K562 (cell line): ENCODE measurements at regions not wholly inside any gene's neighbourhood (a gene's known extent, or its start where the extent isn't known, plus 50 kb on each side); places are given as distances from the start of the nearest gene placed in this dataset.
A peak's percentile ranks its signal among the peaks of the same experiment; 100 is the strongest.

Experiments
- ATAC-seq: fragments of 200-7000 bp; cut with Tn5 transposase; 3 replicates; pipeline ENCODE4 v1.9.1; 2020; ENCODE audit warnings: moderate library complexity
- BruUV-seq: library from RNA; stranded (reverse); fragments of 400-500 nt; replicated peaks from 2 replicates; lab custom pipeline; 2021; lab: Mats Ljungman, UMichigan
- CTCF ChIA-PET: fragments of 300-600 bp; formaldehyde crosslinking; extraction: SDS; loops from one replicate; lab custom pipeline; 2021; ENCODE audit warnings: low intra/inter-chr PET ratio; lab: Yijun Ruan, JAX
- POLR2A ChIA-PET: fragments of 300-600, 350-650 bp; sonication (Branson Sonifier 250); formaldehyde crosslinking; extraction: SDS; loops from one replicate; lab custom pipeline; 2021; ENCODE audit warnings: antibody characterized with exemption, inconsistent platforms; lab: Yijun Ruan, JAX
- DNase-seq, 4 experiments: peaks; one replicate each; pipeline versions ENCODE4 v3.0.0 to v3.0.0-alpha.2; 2011 to 2018; ENCODE audit warnings: low spot score in 3 of 4, mixed read lengths in 3 of 4; ENCODE audit errors: extremely low read depth in 1 of 4
- FAIRE-seq: peaks from 2 replicates; lab custom pipeline; 2011; peaks lifted over from hg19 to GRCh38; lab: Jason Lieb, UNC
- H2AFZ ChIP-seq: 2 replicates; pipeline ENCODE4 v1.6.0; 2011; ENCODE audit warnings: low read depth, low read length, control low read depth, inconsistent platforms
- H3K27ac ChIP-seq: fragments of 200-600 bp; 3 replicates; pipeline ENCODE4 v1.8.0; 2011; ENCODE audit warnings: low read depth, mild to moderate bottlenecking, control low read depth, inconsistent platforms, low read length, moderate library complexity, mixed read lengths; ENCODE audit errors: extremely low read depth
- H3K27me3 ChIP-seq, 2 experiments: fragments of 300-600 bp in 1 of 2; 2 replicates in 1 of 2; 3 replicates in 1 of 2; pipeline versions ENCODE4 v1.6.0 to v1.8.0; 2011; ENCODE audit warnings: inconsistent platforms in 2 of 2, low read length in 2 of 2, mild to moderate bottlenecking in 1 of 2, mixed read lengths in 1 of 2, moderate library complexity in 1 of 2; ENCODE audit not compliant: control insufficient read depth in 2 of 2, insufficient read depth in 2 of 2
- H3K36me3 ChIP-seq: fragments of 300-600 bp; 3 replicates; pipeline ENCODE4 v1.8.0; 2011; ENCODE audit warnings: mild to moderate bottlenecking, low read length, inconsistent platforms; ENCODE audit not compliant: control insufficient read depth, insufficient read depth
- H3K4me1 ChIP-seq, 2 experiments: fragments of 200-600 bp in 1 of 2; replicated peaks in 1 of 2; 2 replicates in 1 of 2; 3 replicates in 1 of 2; pipeline versions ENCODE4 v1.5.1 to v1.8.0; 2011; ENCODE audit warnings: inconsistent platforms in 2 of 2, low read length in 2 of 2, mild to moderate bottlenecking in 1 of 2, mixed read lengths in 1 of 2, moderate library complexity in 1 of 2; ENCODE audit not compliant: control insufficient read depth in 2 of 2, insufficient read depth in 2 of 2
- H3K4me2 ChIP-seq: 2 replicates; pipeline ENCODE4 v1.6.1; 2011; ENCODE audit warnings: low read length, control low read depth, inconsistent platforms, mixed read lengths; ENCODE audit not compliant: insufficient read depth
- H3K4me3 ChIP-seq: fragments of 200-600 bp; sonication (generic), shearing (Covaris generic); 2 replicates; pipeline ENCODE4 v1.5.1; 2016; ENCODE audit warnings: control low read depth, inconsistent platforms
- H3K79me2 ChIP-seq: fragments of 200-600 bp; 3 replicates; pipeline ENCODE4 v1.8.0; 2011; ENCODE audit warnings: low read length, inconsistent platforms; ENCODE audit not compliant: control insufficient read depth, insufficient read depth
- H3K9ac ChIP-seq, 2 experiments: 2 replicates each; pipeline versions ENCODE4 v1.6.0 to v1.6.1; 2011; ENCODE audit warnings: low read depth in 2 of 2, low read length in 2 of 2, control low read depth in 1 of 2, inconsistent platforms in 1 of 2, mild to moderate bottlenecking in 1 of 2, mixed read lengths in 1 of 2; ENCODE audit not compliant: insufficient read depth in 1 of 2
- H3K9me1 ChIP-seq: one replicate; pipeline ENCODE4 v1.6.0; 2011; ENCODE audit warnings: inconsistent platforms, mild to moderate bottlenecking, low read length, moderate library complexity; ENCODE audit not compliant: control insufficient read depth, insufficient read depth
- H3K9me3 ChIP-seq: replicated peaks from 2 replicates; pipeline ENCODE4 v1.5.1; 2011; ENCODE audit warnings: low read depth, low read length, inconsistent platforms; ENCODE audit not compliant: control insufficient read depth, insufficient read depth
- H4K20me1 ChIP-seq: replicated peaks from 2 replicates; pipeline ENCODE4 v1.6.1; 2011; ENCODE audit warnings: low read length, inconsistent platforms, mixed read lengths; ENCODE audit not compliant: control insufficient read depth, insufficient read depth
- BCOR ChIP-seq: fragments of 450-650 bp; IDR thresholded peaks from 2 replicates; pipeline ENCODE4 v1.6.1; 2016
- C11orf30 ChIP-seq: fragments of 450-650 bp; IDR thresholded peaks from 2 replicates; pipeline ENCODE4 v1.6.1; 2016; ENCODE audit warnings: low read depth, mild to moderate bottlenecking
- CCAR2 ChIP-seq: fragments of 200-400 bp; formaldehyde crosslinking; IDR thresholded peaks from 2 replicates; pipeline ENCODE4 v1.6.1; 2017; ENCODE audit warnings: mild to moderate bottlenecking, low read depth, low read length
- HIVEP1 ChIP-seq: fragments of 250-450 bp; sonication (Bioruptor Pico); IDR thresholded peaks from 2 replicates; pipeline ENCODE4 v1.4.0; 2020; ENCODE audit warnings: mild to moderate bottlenecking
- MAFF ChIP-seq: IDR thresholded peaks from 2 replicates; pipeline ENCODE4 v1.6.1; 2012; ENCODE audit warnings: low read length, improper control_type of control experiment
- MAFG ChIP-seq: fragments of 450-650 bp; conservative IDR thresholded peaks from 2 replicates; pipeline ENCODE4 v1.6.1; 2016; ENCODE audit warnings: missing genetic modification characterization, missing compliant biosample characterization
- NR2C2 ChIP-seq, 2 experiments: fragments of 200-800 bp in 1 of 2; sonication (Bioruptor generic) in 1 of 2; sonication (generic) in 1 of 2; formaldehyde crosslinking in 1 of 2; IDR thresholded peaks; 2 replicates each; pipeline versions ENCODE4 v1.6.1 to v1.8.0; 2016 to 2022; ENCODE audit warnings: mild to moderate bottlenecking in 1 of 2, missing compliant biosample characterization in 1 of 2, missing genetic modification characterization in 1 of 2, missing genetic modification reagents in 1 of 2
- PCBP1 ChIP-seq: fragments of 200-400 bp; formaldehyde crosslinking; IDR thresholded peaks from 2 replicates; pipeline ENCODE4 v1.6.1; 2018; ENCODE audit warnings: mild to moderate bottlenecking, low read depth, low read length; ENCODE audit not compliant: poor library complexity, severe bottlenecking
- POLR2G ChIP-seq: fragments of 200-400 bp; formaldehyde crosslinking; IDR thresholded peaks from 2 replicates; pipeline ENCODE4 v1.6.1; 2017; ENCODE audit warnings: low read depth, mild to moderate bottlenecking, antibody characterized with exemption, low read length, moderate library complexity
- PPARD ChIP-seq: fragments of 250-450 bp; sonication (Bioruptor Pico); IDR thresholded peaks from 2 replicates; pipeline ENCODE4 v1.8.0; 2022; ENCODE audit warnings: inconsistent platforms, mild to moderate bottlenecking, moderate library complexity
- ZNF184 ChIP-seq: sonication (generic); formaldehyde crosslinking; IDR thresholded peaks from 2 replicates; pipeline ENCODE4 v1.5.0; 2020; ENCODE audit warnings: missing genetic modification reagents
- ZNF224 ChIP-seq: sonication (generic); formaldehyde crosslinking; IDR thresholded peaks from 2 replicates; pipeline ENCODE4 v1.8.0; 2022; ENCODE audit warnings: mild to moderate bottlenecking, missing genetic modification reagents
- ZNF316 ChIP-seq: fragments of 450-650 bp; IDR thresholded peaks from 2 replicates; pipeline ENCODE4 v1.6.1; 2016
- WGBS: fragments of 100-300 bp; shearing (Covaris generic); methylation state at CpG from one replicate; pipeline ENCODE4 v1.1.6; 2016; ENCODE audit warnings: low coverage, mixed read lengths; ENCODE audit not compliant: insufficient coverage; ENCODE audit errors: missing lambda C conversion rate; 5-methylcytosine and 5-hydroxymethylcytosine counted together
- in situ Hi-C: fragments of 300-500 bp; cut with MboI; formaldehyde crosslinking; loops from 4 replicates; pipeline ENCODE4 v1.15.0; 2018; ENCODE audit warnings: inconsistent platforms, mixed read lengths
- intact Hi-C: fragments of 100-400 bp; cut with micrococcal nuclease; formaldehyde crosslinking; loops from 2 replicates; pipeline ENCODE4 v1.14.2; 2022
- TF ChIP-seq, protein P1 (sequence below): fragments of 250-450 bp; sonication (Bioruptor Pico); IDR thresholded peaks from 2 replicates; pipeline ENCODE4 v1.5.0; 2020; ENCODE audit warnings: mild to moderate bottlenecking, borderline replicate concordance

DNA sequence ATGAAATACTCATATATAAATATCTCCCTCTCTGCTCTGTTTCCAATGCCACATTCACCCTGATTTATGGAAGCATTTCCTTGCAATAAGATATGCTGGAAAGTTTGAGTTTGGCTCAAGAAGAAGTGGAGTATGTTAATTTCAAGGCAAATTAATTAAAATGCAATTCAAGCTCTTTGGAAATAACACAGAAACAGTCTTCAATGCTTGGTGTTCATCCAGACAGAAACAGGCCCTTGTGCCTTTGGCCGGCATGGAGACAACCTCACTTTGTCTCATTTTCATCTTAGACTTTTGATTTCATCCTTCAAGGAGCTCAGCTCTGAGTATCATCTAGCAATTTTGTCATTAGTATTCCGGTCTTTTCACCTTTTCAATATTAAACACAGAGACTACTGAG is 210.0 kb downstream of the C16orf95 start:
- no peak overlapping the region for H2AFZ ChIP-seq
- BruUV-seq, result no TSS peak
- H3K4me3 ChIP-seq, result no peak overlapping the region
- FAIRE-seq, result no peak
- H3K4me1 ChIP-seq, result no peaks in the 10 kb centered on the region
- in situ Hi-C loops (no loop called here), intact Hi-C loops (no loop called here)
- H4K20me1 ChIP-seq, result no peaks in the 10 kb centered on the region
- no peak overlapping the region for H3K27ac ChIP-seq
- H3K9me3 ChIP-seq, result no peaks in the 10 kb centered on the region
- POLR2A ChIA-PET, result no interaction called here
- no peaks in the 10 kb centered on the region for H3K9me1 ChIP-seq
- peaks cover 2 to 10% of the 10 kb centered on the region in 2 experiments; a peak in 2 of 5 replicates for H3K27me3 ChIP-seq
- 0% methylated on average over 2 of the region's 2 CpGs for WGBS
- H3K79me2 ChIP-seq, result no peaks in the 10 kb centered on the region
- no peak for TF ChIP-seq CCAR2
- no peak for TF ChIP-seq NR2C2 (CRISPR knock-in tag; IDR thresholded peaks at IDR 0.05)
- TF ChIP-seq NR2C2 (tag; IDR thresholded peaks at IDR 0.05), result no peak
- TF ChIP-seq HIVEP1 (CRISPR knock-in tag), result no peak
- no peak for TF ChIP-seq ZNF184
- TF ChIP-seq PCBP1, result no peak
- CTCF ChIA-PET, result no interaction called here
- no peaks in the 10 kb centered on the region for H3K36me3 ChIP-seq
- H3K9ac ChIP-seq, result no peak overlapping the region
- DNase-seq, result no peak
- ATAC-seq, result no peak
- no peak overlapping the region for H3K4me2 ChIP-seq

DNA sequence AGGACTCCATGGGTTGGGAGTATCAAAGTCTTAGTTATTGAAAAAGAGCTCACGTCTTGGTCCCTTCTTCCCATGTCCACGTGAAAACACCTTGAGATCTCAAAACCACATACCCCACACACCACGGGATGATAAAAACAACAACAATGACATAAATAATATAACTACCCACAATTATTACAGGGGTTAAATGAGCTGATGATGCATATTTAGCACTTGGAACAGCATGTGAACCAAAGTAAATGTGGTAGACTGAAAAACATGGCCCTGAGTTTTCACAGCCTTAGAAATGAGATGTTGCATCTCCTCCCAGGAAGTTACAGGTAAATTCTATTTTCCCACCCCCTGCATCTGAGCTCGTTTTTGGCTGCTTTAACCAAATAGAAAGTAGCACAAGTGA is 208.9 kb downstream of the C16orf95 start:
- no TSS peak for BruUV-seq
- whole genome bisulfite sequencing, result 0% methylated on average over 4 of the region's 4 CpGs
- no peaks in the 10 kb centered on the region for H3K4me1 ChIP-seq
- no peaks in the 10 kb centered on the region for H4K20me1 ChIP-seq
- in situ Hi-C loops (no loop called here), intact Hi-C loops (no loop called here)
- H3K9me3 ChIP-seq, result no peaks in the 10 kb centered on the region
- TF ChIP-seq ZNF224 (CRISPR knock-in tag) (no peak), MAFG (tag) (peak; percentile 32; the same call in 1 of the 2 replicates), POLR2G (no peak), C11orf30 (peak; percentile 35; the same call in 1 of the 2 replicates), BCOR (no peak), ZNF316 (peak; percentile 71; the same call in 1 of the 2 replicates), MAFF (peak; percentile 33; the same call in 1 of the 2 replicates), PPARD (CRISPR knock-in tag) (no peak)
- TF ChIP-seq, protein P1, sequence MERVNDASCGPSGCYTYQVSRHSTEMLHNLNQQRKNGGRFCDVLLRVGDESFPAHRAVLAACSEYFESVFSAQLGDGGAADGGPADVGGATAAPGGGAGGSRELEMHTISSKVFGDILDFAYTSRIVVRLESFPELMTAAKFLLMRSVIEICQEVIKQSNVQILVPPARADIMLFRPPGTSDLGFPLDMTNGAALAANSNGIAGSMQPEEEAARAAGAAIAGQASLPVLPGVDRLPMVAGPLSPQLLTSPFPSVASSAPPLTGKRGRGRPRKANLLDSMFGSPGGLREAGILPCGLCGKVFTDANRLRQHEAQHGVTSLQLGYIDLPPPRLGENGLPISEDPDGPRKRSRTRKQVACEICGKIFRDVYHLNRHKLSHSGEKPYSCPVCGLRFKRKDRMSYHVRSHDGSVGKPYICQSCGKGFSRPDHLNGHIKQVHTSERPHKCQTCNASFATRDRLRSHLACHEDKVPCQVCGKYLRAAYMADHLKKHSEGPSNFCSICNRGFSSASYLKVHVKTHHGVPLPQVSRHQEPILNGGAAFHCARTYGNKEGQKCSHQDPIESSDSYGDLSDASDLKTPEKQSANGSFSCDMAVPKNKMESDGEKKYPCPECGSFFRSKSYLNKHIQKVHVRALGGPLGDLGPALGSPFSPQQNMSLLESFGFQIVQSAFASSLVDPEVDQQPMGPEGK (CRISPR knock-in tag), result no peak
- H3K79me2 ChIP-seq, result no peaks in the 10 kb centered on the region
- no peak for DNase-seq
- FAIRE-seq, result no peak
- H3K9ac ChIP-seq, result no peak overlapping the region
- H3K4me2 ChIP-seq, result no peak overlapping the region
- no peak overlapping the region for H3K4me3 ChIP-seq
- CTCF ChIA-PET, result no interaction called here
- H2AFZ ChIP-seq, result no peak overlapping the region
- POLR2A ChIA-PET, result interaction anchor here (1.2 kb wide), 1 partner anchor 9 kb away, joined by 4 read pairs; no protein-coding TSS in a partner anchor
- H3K36me3 ChIP-seq, result no peaks in the 10 kb centered on the region
- peaks cover 2 to 10% of the 10 kb centered on the region in 2 experiments; a peak in 2 of 5 replicates for H3K27me3 ChIP-seq
- H3K27ac ChIP-seq, result no peak overlapping the region
- H3K9me1 ChIP-seq, result no peaks in the 10 kb centered on the region
- ATAC-seq, result no peak
